CD4-positive, alpha-beta T cell treated with Interleukin-17A for 4 hours (primary cell): ENCODE measurements at regions not wholly inside any gene's neighbourhood (a gene's known extent, or its start where the extent isn't known, plus 50 kb on each side); places are given as distances from the start of the nearest gene placed in this dataset.
"Not testable (repeated sequence)": the region's sequence is repeated elsewhere in the genome, so short reads cannot be mapped to it uniquely, and the experiment has no call there.

Experiments
- DNase-seq: peaks from one replicate; pipeline ENCODE4 v3.0.0-alpha.2; 2020; ENCODE audit warnings: mixed read lengths

DNA sequence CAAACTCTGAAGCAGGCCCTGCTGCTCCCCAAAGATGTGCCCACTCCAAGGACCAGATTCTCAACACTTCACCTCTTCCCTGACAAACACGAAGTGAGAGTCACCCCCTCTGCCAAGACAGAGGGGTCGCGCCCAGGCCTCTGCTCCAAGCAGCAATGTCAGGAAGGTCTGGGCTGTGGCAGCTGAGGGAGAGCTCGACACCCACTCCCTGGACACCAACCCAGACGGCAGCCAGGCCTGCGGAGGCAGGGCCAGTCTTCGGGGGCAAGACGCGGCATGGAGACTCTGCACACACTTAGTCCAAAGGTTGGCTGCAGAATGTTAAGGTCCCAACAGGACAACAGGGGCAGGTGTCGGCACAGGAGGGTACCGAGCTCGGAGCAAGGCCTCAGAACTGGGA lies 144.2 kb downstream of the DLL1 start:
- DNase-seq: no peak

DNA sequence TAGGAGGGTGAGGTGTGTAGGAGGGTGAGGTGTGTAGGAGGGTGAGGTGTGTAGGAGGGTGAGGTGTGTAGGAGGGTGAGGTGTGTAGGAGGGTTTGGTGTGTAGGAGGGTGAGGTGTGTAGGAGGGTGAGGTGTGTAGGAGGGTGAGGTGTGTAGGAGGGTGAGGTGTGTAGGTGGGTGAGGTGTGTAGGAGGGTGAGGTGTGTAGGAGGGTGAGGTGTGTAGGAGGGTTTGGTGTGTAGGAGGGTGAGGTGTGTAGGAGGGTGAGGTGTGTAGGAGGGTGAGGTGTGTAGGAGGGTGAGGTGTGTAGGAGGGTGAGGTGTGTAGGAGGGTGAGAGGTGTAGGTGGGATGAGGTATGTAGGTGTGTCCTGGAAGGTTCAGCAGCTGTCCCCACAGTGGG lies 144.7 kb downstream of the DLL1 start:
- DNase-seq: not testable (repeated sequence)

DNA sequence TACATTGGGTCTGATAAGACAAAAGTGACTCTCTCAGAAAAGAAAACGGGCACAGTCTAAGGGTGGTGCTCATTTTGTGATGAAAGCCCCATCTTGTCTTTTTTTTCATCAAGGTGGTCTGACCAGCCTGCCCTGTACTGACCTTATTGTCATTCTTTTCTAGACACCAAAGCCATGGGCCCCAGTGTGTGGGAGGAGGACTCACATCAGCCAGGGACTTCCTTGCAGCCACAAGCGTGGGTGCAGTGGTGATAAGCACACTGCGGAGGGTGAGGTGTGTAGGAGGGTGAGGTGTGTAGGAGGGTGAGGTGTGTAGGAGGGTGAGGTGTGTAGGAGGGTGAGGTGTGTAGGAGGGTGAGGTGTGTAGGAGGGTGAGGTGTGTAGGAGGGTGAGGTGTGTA lies 145.2 kb downstream of the DLL1 start:
- DNase-seq: not testable (repeated sequence)

DNA sequence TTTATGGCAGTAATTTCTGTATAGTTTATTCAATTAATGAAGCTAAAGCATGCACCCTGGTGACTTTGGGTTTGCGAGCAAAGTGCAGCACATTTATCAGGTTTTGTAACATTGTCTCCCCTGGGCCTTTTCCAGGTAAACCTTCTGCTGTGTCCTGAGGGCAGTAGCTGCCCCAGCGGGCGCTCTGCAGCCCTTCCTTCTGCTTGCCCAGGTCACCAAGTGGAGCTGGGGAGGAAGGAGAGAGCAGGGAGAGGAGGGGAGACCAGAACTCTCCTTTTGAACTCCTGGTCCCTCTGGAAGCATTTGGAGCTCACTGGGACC lies 145.6 kb downstream of the DLL1 start:
- DNase-seq: no peak

DNA sequence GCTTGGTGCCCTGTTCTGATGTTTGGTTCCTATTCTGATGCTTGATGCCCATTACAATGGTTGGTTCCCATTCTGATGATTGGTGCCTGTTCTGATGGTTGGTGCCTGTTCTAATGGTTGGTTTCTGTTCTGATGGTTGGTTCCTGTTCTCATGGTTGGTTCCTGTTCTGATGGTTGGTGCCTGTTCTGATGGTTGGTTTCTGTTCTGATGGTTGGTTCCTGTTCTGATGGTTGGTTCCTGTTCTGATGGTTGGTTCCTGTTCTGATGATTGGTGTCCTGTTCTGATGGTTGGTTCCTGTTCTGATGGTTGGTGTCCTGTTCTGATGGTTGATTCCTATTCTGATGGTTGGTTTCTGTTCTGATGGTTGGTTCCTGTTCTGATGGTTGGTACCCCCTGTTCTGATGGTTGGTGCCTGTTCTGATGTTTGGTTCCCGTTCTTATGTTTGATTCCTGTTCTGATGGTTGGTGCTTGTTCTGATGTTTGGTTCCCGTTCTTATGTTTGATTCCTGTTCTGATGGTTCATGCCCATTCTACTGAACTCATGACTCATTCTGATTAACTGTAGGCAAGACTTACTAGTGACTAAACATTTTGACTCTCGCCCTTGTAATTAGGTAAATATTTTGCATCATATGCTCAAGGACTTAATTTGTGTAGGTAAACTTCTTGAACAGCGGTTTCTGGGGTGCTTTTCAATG lies 146.2 kb downstream of the DLL1 start:
- DNase-seq: no peak

DNA sequence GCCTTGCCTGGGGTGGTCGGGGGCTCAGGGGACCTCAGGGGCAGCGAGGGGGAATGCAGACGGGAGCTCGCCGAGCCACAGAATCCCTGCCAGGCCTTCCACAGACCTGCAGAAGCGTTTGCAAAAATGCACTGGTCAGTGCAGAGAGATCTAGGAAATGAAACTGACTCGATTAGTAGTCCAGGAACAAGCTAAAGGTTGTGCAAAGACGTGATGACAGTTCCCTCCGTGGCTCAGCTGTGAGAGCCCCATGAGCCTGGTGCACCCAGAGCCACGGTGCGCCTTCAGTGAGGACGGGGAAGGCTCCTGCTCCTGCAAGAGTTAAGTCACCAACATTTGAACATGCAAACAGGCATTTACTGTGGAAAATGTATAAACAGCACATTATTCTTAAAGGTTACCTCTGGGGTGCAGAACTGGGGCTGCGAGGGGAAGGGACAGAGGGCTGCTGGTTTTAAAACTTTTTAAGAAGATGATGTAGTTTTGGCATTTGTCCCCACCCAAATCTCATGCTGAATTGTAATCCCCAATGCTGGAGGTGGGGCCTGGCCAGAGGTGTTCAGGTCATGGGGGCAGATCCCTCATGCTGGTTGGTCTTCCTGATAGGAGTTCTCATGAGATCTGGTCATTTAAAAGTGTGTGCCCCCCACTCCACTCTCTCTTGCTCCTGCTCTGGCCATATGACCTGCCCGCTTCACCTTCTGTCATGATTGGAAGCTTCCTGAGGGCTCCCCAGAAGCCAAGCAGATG lies 147.3 kb downstream of the DLL1 start:
- no peak for DNase-seq

DNA sequence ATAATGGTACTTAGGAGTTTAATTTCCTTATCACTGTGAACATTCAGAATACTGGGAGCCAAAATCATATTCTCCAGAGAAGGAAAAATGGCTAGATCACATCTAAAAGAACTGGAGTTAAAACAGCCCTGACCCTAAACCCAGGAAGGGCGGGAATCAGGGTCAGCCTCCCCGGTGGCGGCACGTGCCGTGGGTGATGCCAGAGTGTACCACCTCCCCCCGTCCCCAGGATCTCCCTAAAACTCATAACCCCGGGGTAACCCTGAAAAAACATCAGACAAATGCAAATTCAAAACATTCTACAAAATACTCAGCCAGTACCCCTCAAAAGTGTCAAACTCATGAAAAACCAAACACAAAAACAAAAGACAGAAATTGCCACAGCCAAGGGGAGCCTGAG lies 148.3 kb downstream of the DLL1 start:
- no peak for DNase-seq

DNA sequence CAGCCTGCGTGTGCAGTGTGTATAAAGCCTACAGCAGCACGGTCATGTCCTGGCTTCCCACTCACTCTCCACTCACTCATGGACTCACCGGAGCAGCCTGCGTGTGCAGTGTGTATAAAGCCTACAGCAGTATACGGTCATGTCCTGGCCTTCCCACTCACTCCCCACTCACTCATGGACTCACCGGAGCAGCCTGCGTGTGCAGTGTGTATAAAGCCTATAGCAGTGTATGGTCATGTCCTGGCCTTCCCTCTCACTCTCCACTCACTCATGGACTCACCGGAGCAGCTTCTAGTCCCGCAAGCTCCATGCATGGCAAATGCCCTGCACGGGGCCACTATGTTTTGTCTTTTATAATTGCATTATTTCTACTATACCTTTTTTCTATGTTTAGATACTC lies 149.8 kb downstream of the DLL1 start:
- not testable (repeated sequence) for DNase-seq

DNA sequence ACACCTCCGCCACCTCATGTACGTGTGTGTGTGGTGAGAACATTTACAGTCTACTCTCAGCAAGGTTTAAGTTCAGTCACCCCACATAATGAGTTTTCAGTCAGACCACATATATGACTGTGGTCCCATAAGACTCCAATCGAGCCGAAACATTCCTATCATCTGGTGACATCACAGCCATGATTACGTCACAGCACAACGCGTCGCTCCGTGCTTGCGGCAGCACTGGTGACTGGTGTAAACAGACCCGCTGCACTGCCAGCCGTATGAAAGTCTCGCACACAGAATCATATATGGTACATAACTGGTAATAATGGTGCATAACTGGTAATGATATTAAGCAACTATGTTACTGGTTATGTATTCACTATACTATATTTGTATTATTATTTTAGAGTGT lies 150.7 kb downstream of the DLL1 start:
- DNase-seq: no peak

DNA sequence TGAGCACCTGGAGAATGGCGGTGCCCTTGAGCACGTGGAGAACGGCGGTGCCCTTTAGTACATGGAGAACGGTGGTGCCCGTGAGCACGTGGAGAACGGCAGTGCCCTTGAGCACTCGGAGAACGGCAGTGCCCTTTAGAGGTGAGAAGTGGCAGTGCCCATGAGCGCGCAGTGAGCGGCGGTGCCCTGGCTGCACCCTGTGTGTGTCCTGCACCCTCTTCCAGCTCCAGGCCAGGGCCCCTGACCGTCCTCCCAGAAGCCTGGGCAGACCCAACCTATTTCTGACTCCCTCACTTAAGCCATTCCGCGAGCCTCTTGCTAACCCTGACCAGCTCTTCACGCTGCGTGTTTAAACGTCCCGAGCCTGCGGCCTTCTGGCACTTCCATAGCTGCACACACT lies 151.3 kb downstream of the DLL1 start:
- no peak for DNase-seq

DNA sequence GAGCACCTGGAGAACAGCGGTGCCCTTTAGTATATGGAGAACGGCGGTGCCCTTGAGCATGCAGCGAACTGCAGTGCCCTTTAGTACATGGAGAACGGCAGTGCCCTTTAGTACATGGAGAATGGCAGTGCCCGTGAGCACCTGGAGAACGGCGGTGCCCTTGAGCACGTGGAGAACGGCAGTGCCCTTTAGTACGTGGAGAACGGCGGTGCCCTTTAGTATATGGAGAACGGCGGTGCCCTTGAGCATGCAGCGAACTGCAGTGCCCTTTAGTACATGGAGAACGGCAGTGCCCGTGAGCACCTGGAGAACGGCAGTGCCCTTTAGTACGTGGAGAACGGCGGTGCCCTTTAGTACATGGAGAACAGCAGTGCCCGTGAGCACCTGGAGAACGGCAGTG lies 151.8 kb downstream of the DLL1 start:
- not testable (repeated sequence) for DNase-seq

DNA sequence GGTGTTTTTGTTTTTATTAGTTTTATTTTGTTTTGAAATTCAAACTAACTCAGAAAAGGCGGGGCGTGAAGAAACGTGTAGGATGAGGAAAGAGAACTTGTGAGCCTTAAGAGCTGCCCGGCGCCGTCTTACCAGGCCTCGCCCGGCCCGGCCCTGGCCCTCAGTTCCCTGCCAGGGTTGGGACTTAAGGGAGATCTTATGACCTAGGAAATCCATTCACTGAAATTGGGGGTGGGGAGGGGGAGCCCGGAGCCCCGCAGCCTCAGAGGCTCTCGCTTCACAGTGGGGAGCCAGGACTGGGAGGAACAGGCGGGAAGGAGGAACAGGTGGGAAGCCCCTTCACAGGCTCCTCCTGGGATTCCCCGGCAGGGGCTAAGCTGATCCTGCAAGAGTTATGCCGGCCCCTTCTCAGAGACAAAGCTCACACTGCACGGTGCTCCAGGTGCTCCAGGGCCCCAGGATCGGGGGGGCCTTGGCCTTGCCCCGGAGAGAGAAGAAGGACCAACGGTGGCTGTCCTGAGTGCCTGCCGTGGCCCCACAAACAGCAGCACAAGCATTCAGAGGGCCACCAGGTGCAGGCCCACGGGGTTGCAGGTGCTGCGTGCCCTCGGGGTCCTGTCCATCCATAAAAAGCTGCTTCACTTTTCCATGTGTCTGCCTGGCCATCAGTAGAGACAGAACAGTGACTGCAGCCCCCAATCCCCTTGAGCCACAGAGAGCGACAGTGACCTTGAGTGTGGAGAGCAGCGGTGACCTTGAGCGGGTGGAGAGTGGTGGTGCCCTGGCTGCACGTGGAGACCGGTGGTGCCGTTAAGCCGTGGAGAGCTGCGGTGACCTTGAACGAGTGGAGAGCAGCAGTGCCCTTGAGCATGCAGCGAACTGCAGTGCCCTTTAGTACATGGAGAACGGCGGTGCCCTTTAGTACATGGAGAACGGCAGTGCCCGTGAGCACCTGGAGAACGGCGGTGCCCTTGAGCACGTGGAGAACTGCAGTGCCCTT lies 152.7 kb downstream of the DLL1 start:
- DNase-seq: no peak

DNA sequence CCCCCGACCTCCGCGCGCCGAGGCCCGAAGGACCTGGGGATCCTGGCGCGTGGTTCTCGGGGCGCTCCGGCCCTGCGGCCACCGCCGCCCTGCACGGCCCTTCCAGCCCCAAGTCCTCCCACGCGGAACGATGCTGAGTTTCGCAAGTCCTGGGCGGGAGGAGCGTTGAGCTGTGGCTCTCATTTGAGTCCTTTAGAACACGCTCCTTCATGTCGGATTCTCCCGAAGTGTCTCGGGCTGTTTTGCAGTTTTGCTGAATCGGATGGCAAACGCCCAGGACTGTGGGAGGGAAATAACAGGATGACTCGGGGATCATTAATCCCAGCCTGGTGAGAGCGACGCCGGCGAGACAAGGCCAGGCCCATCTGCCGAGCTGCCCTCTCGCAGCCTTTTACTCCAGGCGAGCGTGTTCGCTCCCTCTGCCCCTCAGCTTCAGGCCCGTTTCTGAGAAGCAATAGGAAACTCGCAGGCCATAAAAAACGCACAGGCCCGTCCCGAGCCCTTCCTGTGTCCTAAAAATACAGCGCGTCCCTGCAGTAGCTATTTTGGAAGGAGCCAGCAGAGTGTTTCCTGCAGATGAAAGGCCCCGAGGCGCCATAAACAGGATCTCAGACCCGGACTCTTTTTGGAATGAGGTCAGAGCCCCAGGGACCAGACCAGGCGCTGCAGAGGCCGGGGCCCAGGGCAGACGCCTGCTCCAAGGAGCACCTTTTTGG lies 153.5 kb downstream of the DLL1 start:
- no peak for DNase-seq

DNA sequence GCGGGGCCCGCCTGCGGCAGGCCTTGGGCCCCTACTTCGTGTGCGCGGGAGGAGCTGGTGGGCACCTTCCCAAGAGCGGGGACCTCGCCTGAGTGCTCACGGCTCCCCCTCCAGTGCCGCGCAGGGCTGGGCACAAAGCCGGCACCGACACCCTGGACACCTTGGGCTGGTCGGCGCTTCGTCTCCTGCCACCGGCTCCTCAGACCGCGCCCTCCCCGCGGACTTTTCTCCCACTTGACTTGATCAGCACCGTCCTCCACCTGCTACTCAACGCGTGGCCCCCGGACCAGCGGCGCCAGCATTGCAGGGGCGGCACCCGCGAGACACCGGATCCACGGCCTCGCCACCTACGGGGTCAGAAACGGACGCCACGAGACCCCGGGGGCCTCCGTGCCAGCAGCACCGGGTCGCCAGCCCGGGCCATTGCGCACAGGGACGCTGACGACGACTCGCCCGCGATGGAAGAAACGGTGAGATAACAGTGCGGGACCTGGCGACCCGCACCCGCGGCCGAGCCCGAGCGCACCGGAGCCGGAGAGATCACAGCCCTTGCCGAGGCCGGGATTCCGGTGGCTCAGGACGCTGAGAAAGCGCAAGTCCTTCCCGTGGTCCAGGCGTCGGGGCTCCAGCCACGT lies 154.2 kb downstream of the DLL1 start:
- no peak for DNase-seq

DNA sequence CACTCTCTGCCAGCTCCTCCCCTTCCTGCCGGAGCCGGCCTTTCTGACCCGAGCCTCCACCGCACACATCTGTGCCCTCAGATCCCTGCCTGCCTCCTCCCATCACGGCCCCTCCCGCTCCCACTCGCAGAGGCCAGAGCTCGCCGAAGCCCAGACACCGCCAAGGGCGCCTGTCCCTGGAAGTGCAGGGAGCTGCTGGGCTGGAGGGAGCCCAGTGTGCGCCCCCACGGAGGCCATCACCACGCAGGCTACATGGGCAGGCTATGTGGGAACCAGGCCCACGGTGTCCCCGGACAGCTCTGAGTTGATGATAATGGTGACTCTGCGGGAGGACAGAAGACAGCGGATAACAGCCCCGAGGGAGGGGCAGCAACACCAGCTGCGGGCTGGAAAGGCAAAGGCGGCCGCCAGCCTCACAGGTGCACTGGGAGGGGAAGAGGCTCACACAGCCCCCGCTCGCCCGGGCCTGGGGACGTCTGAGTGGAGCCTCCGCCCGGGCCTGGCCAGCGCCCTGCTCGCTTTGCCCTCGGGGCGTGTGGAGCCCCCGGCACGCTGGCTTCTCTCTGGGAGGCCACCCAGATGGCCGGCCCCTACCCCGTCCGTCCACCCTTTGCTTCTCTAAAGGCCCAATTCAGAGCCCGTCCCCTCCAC lies 154.9 kb downstream of the DLL1 start:
- no peak for DNase-seq

DNA sequence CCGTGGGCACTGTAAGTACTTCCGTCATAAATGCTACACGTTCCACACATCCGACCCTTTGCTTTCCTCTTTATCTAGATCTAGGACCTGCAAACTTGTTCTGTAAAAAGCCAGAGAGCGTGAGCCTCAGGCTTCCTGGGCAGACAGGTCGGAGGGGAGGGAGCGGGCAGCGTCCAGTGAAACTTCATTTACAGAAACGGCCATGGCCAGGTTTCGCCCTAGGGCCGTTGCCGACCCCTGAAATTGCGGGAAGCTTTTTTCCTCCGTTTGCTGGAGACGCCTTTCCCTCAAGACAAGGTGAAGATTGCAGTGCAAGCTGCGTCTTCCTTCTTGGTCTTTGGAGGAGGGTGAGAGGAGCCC lies 155.4 kb downstream of the DLL1 start:
- DNase-seq: no peak

DNA sequence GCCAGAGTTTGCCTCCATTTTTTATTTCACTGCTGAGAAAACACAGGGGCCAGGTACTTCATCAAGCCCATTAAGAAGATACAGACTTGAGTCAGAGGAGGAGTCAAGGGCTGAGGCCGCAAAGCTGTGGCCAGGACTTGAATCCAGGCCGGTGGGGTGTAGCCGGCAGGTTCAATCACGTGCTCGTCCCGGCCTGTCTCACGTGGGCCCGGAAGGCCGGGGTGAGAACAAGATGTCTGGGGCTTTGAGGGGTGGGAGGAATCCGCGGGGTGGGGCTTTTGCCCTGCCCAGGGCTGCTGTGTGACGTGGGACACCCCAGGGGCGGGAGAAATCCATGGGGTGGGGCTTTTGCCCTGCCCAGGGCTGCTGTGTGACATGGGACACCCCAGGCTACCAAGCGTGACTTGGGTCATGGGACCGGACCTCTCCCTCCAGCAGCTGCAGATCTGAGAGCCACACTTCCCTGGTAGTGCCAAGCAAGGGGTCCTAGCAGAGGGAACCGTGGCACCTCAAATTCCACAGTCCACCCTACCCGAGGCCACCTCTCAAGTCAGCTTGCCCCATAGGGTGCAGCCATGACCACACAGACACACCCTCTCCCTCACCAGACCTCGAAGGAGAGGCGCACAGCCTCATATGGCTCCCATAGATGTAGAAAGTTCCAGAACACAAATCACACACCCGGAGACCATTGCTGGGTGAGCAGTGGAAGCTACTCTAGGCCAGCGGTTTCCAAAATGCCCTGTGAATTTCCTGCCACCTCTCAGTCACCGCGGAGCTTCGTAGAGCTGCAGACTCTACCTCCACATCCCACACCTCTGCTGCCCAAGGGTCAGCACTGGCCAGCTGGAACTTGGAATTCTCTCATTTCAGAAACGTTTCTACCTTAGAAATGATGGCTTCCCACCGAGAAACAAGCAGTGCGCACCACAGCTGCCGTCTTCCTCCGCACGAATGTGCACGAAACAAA lies 156.1 kb downstream of the DLL1 start:
- no peak for DNase-seq

DNA sequence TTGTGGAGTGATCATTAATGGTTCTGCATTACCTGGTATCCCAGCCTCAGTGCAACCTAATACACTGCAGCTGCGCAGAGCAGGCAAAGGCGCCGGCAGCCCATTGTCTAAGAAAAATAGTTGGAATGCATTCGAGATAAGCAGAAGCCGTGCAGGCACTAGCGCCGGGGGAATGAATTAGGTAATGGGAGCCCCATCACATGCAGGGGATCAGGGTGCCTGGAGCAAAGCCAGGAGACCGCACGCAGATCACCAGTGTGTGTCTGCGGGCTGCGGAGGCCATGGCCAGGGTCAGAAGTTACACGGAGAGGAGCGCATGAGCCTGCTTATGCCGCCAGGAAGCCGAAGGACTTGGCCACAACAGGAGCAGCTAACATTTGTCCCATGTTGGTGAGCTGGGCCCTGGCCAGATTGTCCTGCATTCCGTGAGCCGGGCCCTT lies 156.8 kb downstream of the DLL1 start:
- DNase-seq: no peak

DNA sequence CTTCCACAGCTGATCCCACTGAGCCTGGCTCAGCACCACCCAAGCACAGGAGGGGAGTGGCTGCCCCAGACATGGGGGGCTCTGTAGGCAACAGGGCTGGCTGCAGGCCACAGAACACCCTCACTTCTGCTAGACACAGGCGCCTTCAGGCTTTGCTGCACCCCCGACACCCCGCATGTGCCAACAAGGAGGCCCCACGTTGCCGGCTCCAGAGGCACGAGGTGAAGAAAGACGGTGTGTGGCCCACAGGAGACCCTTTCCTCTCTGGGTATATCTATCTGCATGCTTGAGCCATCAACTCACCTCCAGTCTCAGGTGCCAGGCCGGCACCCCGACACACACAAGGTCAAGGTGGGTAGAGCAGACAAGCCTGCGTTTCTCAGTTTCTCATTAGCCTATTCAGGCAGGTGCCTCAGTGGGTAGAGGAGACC lies 158.3 kb downstream of the DLL1 start:
- no peak for DNase-seq

DNA sequence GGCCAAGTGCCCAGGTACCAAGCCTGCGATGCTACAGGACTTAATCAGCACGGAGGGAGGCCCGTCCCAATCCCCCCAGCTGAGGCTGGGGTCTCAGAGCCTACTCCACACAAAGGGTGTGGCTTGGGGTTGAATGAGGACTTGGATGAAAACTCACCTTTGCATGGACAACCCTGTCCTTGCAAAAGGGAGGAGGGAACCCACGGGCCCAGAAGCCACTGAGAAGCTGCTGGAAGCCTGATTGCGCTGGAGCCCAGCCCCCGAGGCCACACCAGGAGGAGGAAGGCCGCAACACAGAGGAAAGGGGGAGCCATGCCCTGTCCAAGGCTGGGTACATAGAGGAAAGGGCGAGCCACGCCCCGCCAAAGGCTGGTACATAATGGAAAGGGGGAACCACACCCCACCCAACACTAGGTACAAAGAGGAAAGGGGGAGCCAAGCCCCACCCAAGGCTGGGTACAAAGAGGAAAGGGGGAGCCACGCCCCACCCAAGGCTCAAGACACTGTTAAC lies 158.8 kb downstream of the DLL1 start:
- DNase-seq: no peak
